HEK293 (cell line): ENCODE measurements at regions not wholly inside any gene's neighbourhood (a gene's known extent, or its start where the extent isn't known, plus 50 kb on each side); places are given as distances from the start of the nearest gene placed in this dataset.

Experiments used
- CTCF ChIA-PET: fragments of 350-600 bp; formaldehyde crosslinking; extraction: SDS; loops from one replicate; lab custom pipeline; 2021; ENCODE audit warnings: antibody characterized with exemption; lab: Yijun Ruan, JAX
- POLR2A ChIA-PET: fragments of 300-600 bp; formaldehyde crosslinking; extraction: SDS; loops from one replicate; lab custom pipeline; 2020; ENCODE audit warnings: antibody characterized with exemption, inconsistent platforms; lab: Yijun Ruan, JAX
- H3K27ac ChIP-seq: fragments of 200-500 bp; sonication (Bioruptor generic); 2 replicates; pipeline ENCODE4 v1.5.1; 2014; ENCODE audit warnings: low read depth, low read length, control low read depth, inconsistent platforms; ENCODE audit errors: extremely low read depth
- H3K36me3 ChIP-seq, 2 experiments: fragments of 200-500 bp in 1 of 2; sonication (Bioruptor generic) in 1 of 2; 1 replicate in 1 of 2; 2 replicates in 1 of 2; pipeline ENCODE4 v1.5.1; 2014 to 2017; ENCODE audit warnings: inconsistent platforms in 2 of 2, low read length in 2 of 2; ENCODE audit not compliant: control insufficient read depth in 2 of 2, insufficient read depth in 1 of 2
- H3K4me1 ChIP-seq: fragments of 200-500 bp; sonication (Bioruptor generic); 2 replicates; pipeline ENCODE4 v1.5.1; 2014; ENCODE audit warnings: mild to moderate bottlenecking, low read length, inconsistent platforms; ENCODE audit not compliant: control insufficient read depth, insufficient read depth
- H3K4me3 ChIP-seq: 2 replicates; pipeline ENCODE4 v1.5.1; 2011; ENCODE audit warnings: low read depth, mild to moderate bottlenecking, control low read depth, low read length, moderate library complexity
- H3K9me3 ChIP-seq: fragments of 200-500 bp; sonication (Bioruptor generic); 2 replicates; pipeline ENCODE4 v1.5.1; 2014; ENCODE audit warnings: low read depth, low read length, inconsistent platforms; ENCODE audit not compliant: control insufficient read depth, insufficient read depth
- BCL11B ChIP-seq: fragments of 450-650 bp; formaldehyde crosslinking; IDR thresholded peaks from 2 replicates; pipeline ENCODE4 v1.5.1; 2016; ENCODE audit warnings: low read depth, missing biosample characterization, missing genetic modification characterization
- MEIS1 ChIP-seq: sonication (generic); formaldehyde crosslinking; IDR thresholded peaks from 2 replicates; pipeline ENCODE4 v1.8.1; 2022; ENCODE audit warnings: missing genetic modification reagents, mild to moderate bottlenecking, borderline replicate concordance
- ZBTB48 ChIP-seq: fragments of 450-650 bp; formaldehyde crosslinking; IDR thresholded peaks from 2 replicates; pipeline ENCODE4 v1.5.1; 2016; ENCODE audit warnings: missing biosample characterization, missing genetic modification characterization
- ZNF155 ChIP-seq: fragments of 450-650 bp; formaldehyde crosslinking; IDR thresholded peaks from 2 replicates; pipeline ENCODE4 v1.5.1; 2016; ENCODE audit warnings: missing biosample characterization, missing genetic modification characterization
- ZNF335 ChIP-seq: fragments of 450-650 bp; formaldehyde crosslinking; conservative IDR thresholded peaks from 2 replicates; pipeline ENCODE4 v1.5.1; 2016; ENCODE audit warnings: missing biosample characterization, missing genetic modification characterization
- ZNF560 ChIP-seq: fragments of 450-650 bp; formaldehyde crosslinking; IDR thresholded peaks from 2 replicates; pipeline ENCODE4 v1.5.1; 2017; ENCODE audit warnings: missing biosample characterization, missing genetic modification characterization, borderline replicate concordance
- ZNF626 ChIP-seq: fragments of 450-650 bp; sonication (Bioruptor Pico); formaldehyde crosslinking; IDR thresholded peaks from 2 replicates; pipeline ENCODE4 v1.5.1; 2018; ENCODE audit warnings: missing biosample characterization, missing genetic modification characterization, inconsistent platforms
- ZNF776 ChIP-seq: fragments of 450-650 bp; formaldehyde crosslinking; IDR thresholded peaks from 2 replicates; pipeline ENCODE4 v1.5.0; 2017; ENCODE audit warnings: missing biosample characterization, missing genetic modification characterization, borderline replicate concordance
- ZSCAN23 ChIP-seq: fragments of 450-650 bp; formaldehyde crosslinking; IDR thresholded peaks from 2 replicates; pipeline ENCODE4 v1.5.1; 2016; ENCODE audit warnings: missing biosample characterization, missing genetic modification characterization
- TF ChIP-seq, protein P1 (sequence below): fragments of 450-650 bp; formaldehyde crosslinking; IDR thresholded peaks from 2 replicates; pipeline ENCODE4 v1.5.1; 2017; ENCODE audit warnings: missing biosample characterization, missing genetic modification characterization
- TF ChIP-seq, protein P2 (sequence below): fragments of 450-650 bp; formaldehyde crosslinking; IDR thresholded peaks from 2 replicates; pipeline ENCODE4 v1.5.1; 2016; ENCODE audit warnings: missing biosample characterization, missing genetic modification characterization
- TF ChIP-seq, protein P3 (sequence below): fragments of 450-650 bp; formaldehyde crosslinking; IDR thresholded peaks from 2 replicates; pipeline ENCODE4 v1.5.1; 2016; ENCODE audit warnings: missing biosample characterization, missing genetic modification characterization
- TF ChIP-seq, protein P4 (sequence below): fragments of 450-650 bp; formaldehyde crosslinking; IDR thresholded peaks from 2 replicates; pipeline ENCODE4 v1.5.1; 2016; ENCODE audit warnings: missing biosample characterization, missing genetic modification characterization, borderline replicate concordance
- TF ChIP-seq, protein P5 (sequence below): fragments of 450-650 bp; formaldehyde crosslinking; IDR thresholded peaks from 2 replicates; pipeline ENCODE4 v1.5.1; 2016; ENCODE audit warnings: missing biosample characterization, missing genetic modification characterization
- TF ChIP-seq, protein P6 (sequence below): fragments of 450-650 bp; formaldehyde crosslinking; IDR thresholded peaks from 2 replicates; pipeline ENCODE4 v1.5.1; 2017; ENCODE audit warnings: missing biosample characterization, missing genetic modification characterization

DNA sequence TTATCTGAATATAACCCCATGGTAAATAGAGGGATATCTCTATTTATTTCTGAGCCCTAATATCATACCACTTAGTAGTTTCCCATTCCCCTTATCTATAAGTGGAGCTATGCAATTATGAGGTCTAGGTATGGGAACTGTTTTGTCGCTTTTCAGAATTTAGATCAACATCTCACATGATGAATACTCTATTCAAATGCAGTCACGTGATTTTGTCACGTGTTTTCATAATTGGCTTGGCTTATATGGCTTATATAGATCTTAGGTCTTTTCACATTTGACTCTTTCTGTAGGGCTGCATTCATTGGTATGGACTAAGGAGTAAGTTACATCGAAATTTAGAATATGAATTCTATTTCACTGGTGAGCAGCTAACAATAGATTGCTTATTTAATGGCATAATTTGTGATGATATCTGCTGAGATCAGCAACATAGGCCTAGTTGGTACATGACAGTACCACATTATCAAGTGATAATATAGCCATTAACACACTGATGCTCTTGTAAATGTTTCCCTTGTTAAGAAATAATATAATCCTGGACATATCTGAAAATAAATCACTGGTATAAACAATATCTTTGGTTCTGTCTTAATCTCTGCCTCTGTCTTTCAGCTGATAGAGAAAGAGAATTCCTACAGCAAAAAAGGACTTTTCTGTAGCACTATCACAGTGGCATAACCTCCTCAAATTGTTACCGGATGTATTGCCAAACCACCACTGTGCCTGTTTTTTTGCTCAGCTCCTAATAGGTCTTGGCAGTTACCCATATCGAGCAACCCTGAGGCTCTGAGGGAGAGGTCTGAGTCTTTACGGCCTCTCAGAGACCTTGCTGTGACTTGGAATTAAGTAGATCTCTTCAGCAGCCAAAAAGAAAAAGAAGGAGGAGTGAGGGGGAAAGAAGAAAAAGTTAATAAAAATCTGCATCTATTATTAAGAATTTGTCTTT, 357.1 kb downstream of the ZPLD1 start:
- H3K4me3 ChIP-seq: no peak overlapping the region
- TF ChIP-seq, protein P1, sequence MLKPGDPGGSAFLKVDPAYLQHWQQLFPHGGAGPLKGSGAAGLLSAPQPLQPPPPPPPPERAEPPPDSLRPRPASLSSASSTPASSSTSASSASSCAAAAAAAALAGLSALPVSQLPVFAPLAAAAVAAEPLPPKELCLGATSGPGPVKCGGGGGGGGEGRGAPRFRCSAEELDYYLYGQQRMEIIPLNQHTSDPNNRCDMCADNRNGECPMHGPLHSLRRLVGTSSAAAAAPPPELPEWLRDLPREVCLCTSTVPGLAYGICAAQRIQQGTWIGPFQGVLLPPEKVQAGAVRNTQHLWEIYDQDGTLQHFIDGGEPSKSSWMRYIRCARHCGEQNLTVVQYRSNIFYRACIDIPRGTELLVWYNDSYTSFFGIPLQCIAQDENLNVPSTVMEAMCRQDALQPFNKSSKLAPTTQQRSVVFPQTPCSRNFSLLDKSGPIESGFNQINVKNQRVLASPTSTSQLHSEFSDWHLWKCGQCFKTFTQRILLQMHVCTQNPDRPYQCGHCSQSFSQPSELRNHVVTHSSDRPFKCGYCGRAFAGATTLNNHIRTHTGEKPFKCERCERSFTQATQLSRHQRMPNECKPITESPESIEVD (tag by site-specific recombination): no peak
- no peak for TF ChIP-seq BCL11B (tag by site-specific recombination)
- TF ChIP-seq ZSCAN23 (tag by site-specific recombination): no peak
- TF ChIP-seq, protein P2, sequence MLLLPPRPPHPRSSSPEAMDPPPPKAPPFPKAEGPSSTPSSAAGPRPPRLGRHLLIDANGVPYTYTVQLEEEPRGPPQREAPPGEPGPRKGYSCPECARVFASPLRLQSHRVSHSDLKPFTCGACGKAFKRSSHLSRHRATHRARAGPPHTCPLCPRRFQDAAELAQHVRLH (tag by site-specific recombination): no peak
- no peak for TF ChIP-seq MEIS1 (CRISPR knock-in tag)
- TF ChIP-seq ZNF560 (tag by site-specific recombination): no peak
- no peak for TF ChIP-seq ZNF626
- no peak for TF ChIP-seq ZNF776 (tag by site-specific recombination)
- TF ChIP-seq ZNF335 (tag by site-specific recombination): no peak
- TF ChIP-seq ZBTB48 (tag by site-specific recombination): no peak
- TF ChIP-seq, protein P3, sequence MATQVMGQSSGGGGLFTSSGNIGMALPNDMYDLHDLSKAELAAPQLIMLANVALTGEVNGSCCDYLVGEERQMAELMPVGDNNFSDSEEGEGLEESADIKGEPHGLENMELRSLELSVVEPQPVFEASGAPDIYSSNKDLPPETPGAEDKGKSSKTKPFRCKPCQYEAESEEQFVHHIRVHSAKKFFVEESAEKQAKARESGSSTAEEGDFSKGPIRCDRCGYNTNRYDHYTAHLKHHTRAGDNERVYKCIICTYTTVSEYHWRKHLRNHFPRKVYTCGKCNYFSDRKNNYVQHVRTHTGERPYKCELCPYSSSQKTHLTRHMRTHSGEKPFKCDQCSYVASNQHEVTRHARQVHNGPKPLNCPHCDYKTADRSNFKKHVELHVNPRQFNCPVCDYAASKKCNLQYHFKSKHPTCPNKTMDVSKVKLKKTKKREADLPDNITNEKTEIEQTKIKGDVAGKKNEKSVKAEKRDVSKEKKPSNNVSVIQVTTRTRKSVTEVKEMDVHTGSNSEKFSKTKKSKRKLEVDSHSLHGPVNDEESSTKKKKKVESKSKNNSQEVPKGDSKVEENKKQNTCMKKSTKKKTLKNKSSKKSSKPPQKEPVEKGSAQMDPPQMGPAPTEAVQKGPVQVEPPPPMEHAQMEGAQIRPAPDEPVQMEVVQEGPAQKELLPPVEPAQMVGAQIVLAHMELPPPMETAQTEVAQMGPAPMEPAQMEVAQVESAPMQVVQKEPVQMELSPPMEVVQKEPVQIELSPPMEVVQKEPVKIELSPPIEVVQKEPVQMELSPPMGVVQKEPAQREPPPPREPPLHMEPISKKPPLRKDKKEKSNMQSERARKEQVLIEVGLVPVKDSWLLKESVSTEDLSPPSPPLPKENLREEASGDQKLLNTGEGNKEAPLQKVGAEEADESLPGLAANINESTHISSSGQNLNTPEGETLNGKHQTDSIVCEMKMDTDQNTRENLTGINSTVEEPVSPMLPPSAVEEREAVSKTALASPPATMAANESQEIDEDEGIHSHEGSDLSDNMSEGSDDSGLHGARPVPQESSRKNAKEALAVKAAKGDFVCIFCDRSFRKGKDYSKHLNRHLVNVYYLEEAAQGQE: no peak
- TF ChIP-seq, protein P4, sequence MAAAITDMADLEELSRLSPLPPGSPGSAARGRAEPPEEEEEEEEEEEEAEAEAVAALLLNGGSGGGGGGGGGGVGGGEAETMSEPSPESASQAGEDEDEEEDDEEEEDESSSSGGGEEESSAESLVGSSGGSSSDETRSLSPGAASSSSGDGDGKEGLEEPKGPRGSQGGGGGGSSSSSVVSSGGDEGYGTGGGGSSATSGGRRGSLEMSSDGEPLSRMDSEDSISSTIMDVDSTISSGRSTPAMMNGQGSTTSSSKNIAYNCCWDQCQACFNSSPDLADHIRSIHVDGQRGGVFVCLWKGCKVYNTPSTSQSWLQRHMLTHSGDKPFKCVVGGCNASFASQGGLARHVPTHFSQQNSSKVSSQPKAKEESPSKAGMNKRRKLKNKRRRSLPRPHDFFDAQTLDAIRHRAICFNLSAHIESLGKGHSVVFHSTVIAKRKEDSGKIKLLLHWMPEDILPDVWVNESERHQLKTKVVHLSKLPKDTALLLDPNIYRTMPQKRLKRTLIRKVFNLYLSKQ: no peak
- TF ChIP-seq, all 188 proteins: peak for 0
- ChIA-PET POLR2A (no interaction called here), CTCF (interaction anchor here (0.6 kb wide), 1 partner anchor 118 kb away, joined by 3 read pairs; no protein-coding TSS in a partner anchor)
- Histone ChIP-seq H3K27ac (no peak overlapping the region), H3K4me1 (no peaks in the 10 kb centered on the region), H3K9me3 (no peaks in the 10 kb centered on the region), H3K36me3 (no peaks in the 10 kb centered on the region)

DNA sequence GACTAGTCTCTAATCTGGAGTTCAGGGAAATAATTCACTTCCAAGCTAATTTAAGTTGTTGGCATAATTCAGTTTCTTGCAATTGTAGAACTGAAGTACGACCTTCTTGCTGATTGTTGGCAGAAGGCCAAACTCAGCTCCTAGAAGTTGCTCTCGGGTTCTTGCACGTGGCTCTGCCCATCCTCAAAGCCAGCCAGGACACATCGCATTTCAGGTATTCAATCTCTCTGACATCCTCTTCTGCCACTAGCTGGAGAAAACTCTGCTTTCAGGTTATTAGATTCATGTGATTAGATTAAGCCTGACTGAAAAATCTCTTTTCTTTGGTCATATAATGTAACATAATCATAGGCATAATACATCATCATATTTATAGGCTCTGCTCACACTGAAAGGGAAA, 362.0 kb downstream of the ZPLD1 start:
- TF ChIP-seq, protein P5, sequence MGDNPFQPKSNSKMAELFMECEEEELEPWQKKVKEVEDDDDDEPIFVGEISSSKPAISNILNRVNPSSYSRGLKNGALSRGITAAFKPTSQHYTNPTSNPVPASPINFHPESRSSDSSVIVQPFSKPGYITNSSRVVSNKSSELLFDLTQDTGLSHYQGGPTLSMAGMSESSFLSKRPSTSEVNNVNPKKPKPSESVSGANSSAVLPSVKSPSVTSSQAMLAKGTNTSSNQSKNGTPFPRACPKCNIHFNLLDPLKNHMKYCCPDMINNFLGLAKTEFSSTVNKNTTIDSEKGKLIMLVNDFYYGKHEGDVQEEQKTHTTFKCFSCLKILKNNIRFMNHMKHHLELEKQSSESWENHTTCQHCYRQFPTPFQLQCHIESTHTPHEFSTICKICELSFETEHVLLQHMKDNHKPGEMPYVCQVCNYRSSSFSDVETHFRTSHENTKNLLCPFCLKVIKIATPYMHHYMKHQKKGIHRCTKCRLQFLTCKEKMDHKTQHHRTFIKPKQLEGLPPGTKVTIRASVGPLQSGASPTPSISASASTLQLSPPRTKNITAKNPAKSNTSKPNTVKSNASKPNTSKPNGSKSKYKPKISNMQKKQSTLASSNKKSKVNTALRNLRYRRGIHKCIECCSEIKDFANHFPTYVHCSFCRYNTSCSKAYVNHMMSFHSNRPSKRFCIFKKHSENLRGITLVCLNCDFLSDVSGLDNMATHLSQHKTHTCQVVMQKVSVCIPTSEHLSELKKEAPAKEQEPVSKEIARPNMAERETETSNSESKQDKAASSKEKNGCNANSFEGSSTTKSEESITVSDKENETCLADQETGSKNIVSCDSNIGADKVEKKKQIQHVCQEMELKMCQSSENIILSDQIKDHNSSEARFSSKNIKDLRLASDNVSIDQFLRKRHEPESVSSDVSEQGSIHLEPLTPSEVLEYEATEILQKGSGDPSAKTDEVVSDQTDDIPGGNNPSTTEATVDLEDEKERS (tag by site-specific recombination): no peak
- TF ChIP-seq ZNF776 (tag by site-specific recombination) (no peak), ZNF155 (no peak)
- TF ChIP-seq, protein P6, sequence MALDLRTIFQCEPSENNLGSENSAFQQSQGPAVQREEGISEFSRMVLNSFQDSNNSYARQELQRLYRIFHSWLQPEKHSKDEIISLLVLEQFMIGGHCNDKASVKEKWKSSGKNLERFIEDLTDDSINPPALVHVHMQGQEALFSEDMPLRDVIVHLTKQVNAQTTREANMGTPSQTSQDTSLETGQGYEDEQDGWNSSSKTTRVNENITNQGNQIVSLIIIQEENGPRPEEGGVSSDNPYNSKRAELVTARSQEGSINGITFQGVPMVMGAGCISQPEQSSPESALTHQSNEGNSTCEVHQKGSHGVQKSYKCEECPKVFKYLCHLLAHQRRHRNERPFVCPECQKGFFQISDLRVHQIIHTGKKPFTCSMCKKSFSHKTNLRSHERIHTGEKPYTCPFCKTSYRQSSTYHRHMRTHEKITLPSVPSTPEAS: no peak
- TF ChIP-seq, all 188 proteins: peak for 0
- no peaks in the 10 kb centered on the region for H3K4me1 ChIP-seq
- H3K9me3 ChIP-seq: no peaks in the 10 kb centered on the region
- ChIA-PET CTCF (no interaction called here), POLR2A (no interaction called here)
- H3K27ac ChIP-seq: no peak overlapping the region
- no peak overlapping the region for H3K4me3 ChIP-seq
- H3K36me3 ChIP-seq: no peaks in the 10 kb centered on the region
